Endothelial cell of umbilical vein (primary cell): ENCODE measurements at regions not wholly inside any gene's neighbourhood (a gene's known extent, or its start where the extent isn't known, plus 50 kb on each side); places are given as distances from the start of the nearest gene placed in this dataset.

ENCODE experiments used
- CTCF ChIP-seq, 2 donors: IDR thresholded peaks; 1 replicate in 1 of 2; 2 replicates in 1 of 2; pipeline ENCODE4 v1.5.1; 2011; ENCODE audit warnings: low read length in 2 of 2, mild to moderate bottlenecking in 2 of 2, moderate library complexity in 2 of 2, control low read depth in 1 of 2, inconsistent platforms in 1 of 2, low read depth in 1 of 2; ENCODE audit not compliant: insufficient read depth in 1 of 2; ENCODE audit errors: extremely low read depth in 1 of 2
- EZH2 ChIP-seq: IDR thresholded peaks from 2 replicates; pipeline ENCODE4 v1.6.1; 2012; ENCODE audit warnings: borderline replicate concordance, low read depth, mild to moderate bottlenecking, moderate library complexity, low read length, inconsistent platforms; ENCODE audit not compliant: severe bottlenecking
- MAX ChIP-seq: IDR thresholded peaks from 2 replicates; pipeline ENCODE4 v1.6.1; 2011; ENCODE audit not compliant: insufficient read depth, insufficient read length
- POLR2A ChIP-seq: IDR thresholded peaks from 2 replicates; pipeline ENCODE4 v1.6.1; 2012; ENCODE audit warnings: low read depth, mild to moderate bottlenecking, control low read depth, low read length
- POLR2AphosphoS5 ChIP-seq: IDR thresholded peaks from 2 replicates; pipeline ENCODE4 v1.6.1; 2012; ENCODE audit warnings: low read depth, mild to moderate bottlenecking, control low read depth, low read length, moderate library complexity; ENCODE audit not compliant: insufficient read depth

GRCh38 chr6:56003616-56004015, 128.2 kb upstream of the BMP5 start:
- TF ChIP-seq CTCF (IDR thresholded peaks at IDR 0.05; ENCODE audit: extremely low read depth in 1 of 2, insufficient read depth in 1 of 2, low read depth in 1 of 2, low read length in 2 of 2): no peak
- no peak for TF ChIP-seq EZH2
- TF ChIP-seq POLR2A: no peak
- TF ChIP-seq POLR2AphosphoS5: no peak
- no peak for TF ChIP-seq MAX
